Muscle layer of colon (tissue), 2 donors: ENCODE measurements at regions not wholly inside any gene's neighbourhood (a gene's known extent, or its start where the extent isn't known, plus 50 kb on each side); places are given as distances from the start of the nearest gene placed in this dataset.

Experiments used
- H3K27ac ChIP-seq: one replicate; pipeline ENCODE4 v1.7.0; 2013; ENCODE audit warnings: low read depth, mild to moderate bottlenecking, low read length, moderate library complexity
- H3K27me3 ChIP-seq, 2 donors: one replicate each; pipeline ENCODE4 v1.7.0; 2013; ENCODE audit warnings: low read length in 2 of 2, mild to moderate bottlenecking in 2 of 2; ENCODE audit not compliant: insufficient read depth in 2 of 2, control insufficient read depth in 1 of 2
- H3K36me3 ChIP-seq: one replicate; pipeline ENCODE4 v1.7.0; 2013; ENCODE audit warnings: mild to moderate bottlenecking, low read length; ENCODE audit not compliant: insufficient read depth
- H3K4me1 ChIP-seq: one replicate; pipeline ENCODE4 v1.7.0; 2013; ENCODE audit warnings: mild to moderate bottlenecking, low read length; ENCODE audit not compliant: insufficient read depth
- H3K4me3 ChIP-seq, 2 donors: one replicate each; pipeline ENCODE4 v1.7.0; 2013; ENCODE audit warnings: low read length in 2 of 2, low read depth in 1 of 2, mild to moderate bottlenecking in 1 of 2, moderate library complexity in 1 of 2
- H3K9ac ChIP-seq: one replicate; pipeline ENCODE4 v1.7.0; 2013; ENCODE audit warnings: low read length
- H3K9me3 ChIP-seq: one replicate; pipeline ENCODE4 v1.7.0; 2013; ENCODE audit warnings: mild to moderate bottlenecking, low read length
- donor health status: abdominal sarcoma.
- donor health status: Adenocarcinoma of cecum.

- no peak overlapping the region for H3K4me3 ChIP-seq
- no peaks in the 10 kb centered on the region for H3K36me3 ChIP-seq
- H3K27ac ChIP-seq = no peak overlapping the region
- H3K27me3 ChIP-seq = no peaks in the 10 kb centered on the region
- peaks cover 6% of the 10 kb centered on the region for H3K4me1 ChIP-seq
- H3K9me3 ChIP-seq = no peaks in the 10 kb centered on the region
- no peak overlapping the region for H3K9ac ChIP-seq
Measured at GRCh38 chr2:41972819-41973218, 75.0 kb upstream of the PKDCC start.

GRCh38 chr2:41973871-41974270 is 74.0 kb upstream of the PKDCC start:
- no peaks in the 10 kb centered on the region for H3K27me3 ChIP-seq
- H3K9ac ChIP-seq = no peak overlapping the region

GRCh38 chr2:41981417-41981816 is 66.4 kb upstream of the PKDCC start:
- H3K9me3 ChIP-seq = no peaks in the 10 kb centered on the region
- H3K4me1 ChIP-seq = no peaks in the 10 kb centered on the region
- no peak overlapping the region for H3K9ac ChIP-seq
- H3K27ac ChIP-seq = no peak overlapping the region
- H3K36me3 ChIP-seq = no peaks in the 10 kb centered on the region
- H3K4me3 ChIP-seq = no peak overlapping the region
- H3K27me3 ChIP-seq = no peaks in the 10 kb centered on the region

More at GRCh38 chr2:41973871-41974270, 74.0 kb upstream of the PKDCC start:
- Histone ChIP-seq H3K4me1 (no peaks in the 10 kb centered on the region), H3K4me3 (no peak overlapping the region), H3K9me3 (no peaks in the 10 kb centered on the region), H3K27ac (no peak overlapping the region), H3K36me3 (no peaks in the 10 kb centered on the region)

GRCh38 chr2:41985573-41986095 is 62.2 kb upstream of the PKDCC start:
- Histone ChIP-seq H3K4me3 (no peak overlapping the region), H3K27ac (no peak overlapping the region), H3K36me3 (no peaks in the 10 kb centered on the region), H3K27me3 (no peaks in the 10 kb centered on the region), H3K9ac (no peak overlapping the region), H3K4me1 (no peaks in the 10 kb centered on the region), H3K9me3 (no peaks in the 10 kb centered on the region)

- Histone ChIP-seq H3K27me3 (no peaks in the 10 kb centered on the region), H3K36me3 (no peaks in the 10 kb centered on the region), H3K27ac (no peak overlapping the region), H3K4me1 (no peaks in the 10 kb centered on the region), H3K4me3 (no peak overlapping the region), H3K9me3 (no peaks in the 10 kb centered on the region), H3K9ac (no peak overlapping the region)
Measured at GRCh38 chr2:41989501-41990180, 58.2 kb upstream of the PKDCC start.

- no peak overlapping the region for H3K4me3 ChIP-seq
- H3K27ac ChIP-seq = no peak overlapping the region
- H3K27me3 ChIP-seq = no peaks in the 10 kb centered on the region
- H3K36me3 ChIP-seq = no peaks in the 10 kb centered on the region
- H3K4me1 ChIP-seq = no peaks in the 10 kb centered on the region
- no peak overlapping the region for H3K9ac ChIP-seq
- H3K9me3 ChIP-seq = no peaks in the 10 kb centered on the region
Measured at GRCh38 chr2:41990245-41990644, 57.6 kb upstream of the PKDCC start.

GRCh38 chr2:41990688-41991087 is 57.1 kb upstream of the PKDCC start:
- Histone ChIP-seq H3K27ac (no peak overlapping the region), H3K9ac (no peak overlapping the region), H3K4me3 (no peak overlapping the region), H3K27me3 (no peaks in the 10 kb centered on the region), H3K36me3 (no peaks in the 10 kb centered on the region), H3K4me1 (no peaks in the 10 kb centered on the region), H3K9me3 (no peaks in the 10 kb centered on the region)

GRCh38 chr2:41992056-41992642 is 55.7 kb upstream of the PKDCC start:
- no peak overlapping the region for H3K9ac ChIP-seq
- no peaks in the 10 kb centered on the region for H3K27me3 ChIP-seq
- no peak overlapping the region for H3K27ac ChIP-seq
- H3K36me3 ChIP-seq = no peaks in the 10 kb centered on the region
- H3K9me3 ChIP-seq = no peaks in the 10 kb centered on the region
- H3K4me3 ChIP-seq = no peak overlapping the region
- H3K4me1 ChIP-seq = no peaks in the 10 kb centered on the region

- Histone ChIP-seq H3K27ac (no peak overlapping the region), H3K9ac (no peak overlapping the region), H3K4me1 (no peaks in the 10 kb centered on the region), H3K9me3 (no peaks in the 10 kb centered on the region), H3K36me3 (no peaks in the 10 kb centered on the region), H3K27me3 (no peaks in the 10 kb centered on the region), H3K4me3 (no peak overlapping the region)
Measured at GRCh38 chr2:41992671-41993434, 55.0 kb upstream of the PKDCC start.

GRCh38 chr2:41993435-41993925 is 54.3 kb upstream of the PKDCC start:
- no peaks in the 10 kb centered on the region for H3K9me3 ChIP-seq
- no peak overlapping the region for H3K4me3 ChIP-seq
- peaks cover 4% of the 10 kb centered on the region for H3K4me1 ChIP-seq
- no peak overlapping the region for H3K27ac ChIP-seq
- H3K36me3 ChIP-seq = no peaks in the 10 kb centered on the region
- H3K9ac ChIP-seq = no peak overlapping the region
- H3K27me3 ChIP-seq = no peaks in the 10 kb centered on the region

- H3K4me3 ChIP-seq = no peak overlapping the region
- H3K4me1 ChIP-seq = peaks cover 11% of the 10 kb centered on the region
- H3K27me3 ChIP-seq = no peaks in the 10 kb centered on the region
- H3K9me3 ChIP-seq = no peaks in the 10 kb centered on the region
- H3K27ac ChIP-seq = no peak overlapping the region
- H3K9ac ChIP-seq = no peak overlapping the region
- no peaks in the 10 kb centered on the region for H3K36me3 ChIP-seq
Measured at GRCh38 chr2:41994233-41994637, 53.6 kb upstream of the PKDCC start.
